Endothelial cell of hepatic sinusoid (primary cell): ENCODE measurements at regions not wholly inside any gene's neighbourhood (a gene's known extent, or its start where the extent isn't known, plus 50 kb on each side); places are given as distances from the start of the nearest gene placed in this dataset.
"Not testable (repeated sequence)": the region's sequence is repeated elsewhere in the genome, so short reads cannot be mapped to it uniquely, and the experiment has no call there.

Source experiments
- in situ Hi-C: cut with HindIII; loops from 2 replicates; pipeline ENCODE4 v1.10.0; 2017; ENCODE audit warnings: low sequenced_read_pairs

GRCh38 chr5:124056326-124056990 lies 544.5 kb downstream of the CSNK1G3 start:
- in situ Hi-C loops, result no loop called here

GRCh38 chr5:124055751-124056150 lies 543.8 kb downstream of the CSNK1G3 start:
- in situ Hi-C loops, result no loop called here

- in situ Hi-C loops, result no loop called here
Observed at GRCh38 chr5:124054564-124054963, 542.6 kb downstream of the CSNK1G3 start.

- in situ Hi-C loops, result no loop called here
Observed at GRCh38 chr5:124053340-124053739, 541.4 kb downstream of the CSNK1G3 start.

- in situ Hi-C loops, result no loop called here
Observed at GRCh38 chr5:124052201-124052600, 540.2 kb downstream of the CSNK1G3 start.

- in situ Hi-C loops, result no loop called here
Observed at GRCh38 chr5:124050120-124050770, 538.3 kb downstream of the CSNK1G3 start.

GRCh38 chr5:124045412-124045811 lies 533.4 kb downstream of the CSNK1G3 start:
- in situ Hi-C loops, result no loop called here

GRCh38 chr5:124044613-124045012 lies 532.6 kb downstream of the CSNK1G3 start:
- in situ Hi-C loops, result no loop called here

GRCh38 chr5:124043456-124043855 lies 531.5 kb downstream of the CSNK1G3 start:
- in situ Hi-C loops, result no loop called here

- in situ Hi-C loops, result no loop called here
Observed at GRCh38 chr5:124040799-124041198, 528.8 kb downstream of the CSNK1G3 start.

GRCh38 chr5:124039410-124039809 lies 527.4 kb downstream of the CSNK1G3 start:
- in situ Hi-C loops, result no loop called here

- in situ Hi-C loops, result no loop called here
Observed at GRCh38 chr5:124036786-124037185, 524.8 kb downstream of the CSNK1G3 start.

GRCh38 chr5:124034963-124035362 lies 523.0 kb downstream of the CSNK1G3 start:
- in situ Hi-C loops, result no loop called here

- in situ Hi-C loops, result no loop called here
Observed at GRCh38 chr5:124034083-124034700, 522.2 kb downstream of the CSNK1G3 start.

GRCh38 chr5:124030043-124030491 lies 518.1 kb downstream of the CSNK1G3 start:
- in situ Hi-C loops, result no loop called here

- in situ Hi-C loops, result loop anchor here (5.0 kb wide), 1 partner anchor 180 kb away; no protein-coding TSS in a partner anchor
Observed at GRCh38 chr5:124027441-124027840, 515.5 kb downstream of the CSNK1G3 start.

GRCh38 chr5:124025306-124025845 lies 513.4 kb downstream of the CSNK1G3 start:
- in situ Hi-C loops, result loop anchor here (5.0 kb wide), 1 partner anchor 182 kb away; no protein-coding TSS in a partner anchor

- in situ Hi-C loops, result no loop called here
Observed at GRCh38 chr5:124022966-124023365, 511.0 kb downstream of the CSNK1G3 start.

GRCh38 chr5:124021776-124022175 lies 509.8 kb downstream of the CSNK1G3 start:
- in situ Hi-C loops, result no loop called here

- in situ Hi-C loops, result no loop called here
Observed at GRCh38 chr5:124021066-124021641, 509.2 kb downstream of the CSNK1G3 start.

GRCh38 chr5:124017321-124017720 lies 505.3 kb downstream of the CSNK1G3 start:
- in situ Hi-C loops, result not testable (repeated sequence)
